BLaER1 treated with 17β-estradiol and CSF1 and Interleukin-3, amounts not matched to agents 10 nM and 100 nM (cell line): ENCODE measurements at regions not wholly inside any gene's neighbourhood (a gene's known extent, or its start where the extent isn't known, plus 50 kb on each side); places are given as distances from the start of the nearest gene placed in this dataset.

Experiments used
- H3K27ac ChIP-seq, 11 experiments: shearing (Covaris generic); formaldehyde crosslinking; 2 replicates each; pipeline ENCODE4 v1.8.1; 2022
- H3K27me3 ChIP-seq, 11 experiments: shearing (Covaris generic); formaldehyde crosslinking; 2 replicates each; pipeline ENCODE4 v1.8.1; 2022
- H3K36me3 ChIP-seq, 11 experiments: shearing (Covaris generic); formaldehyde crosslinking; 2 replicates each; pipeline ENCODE4 v1.8.1; 2022
- H3K4me1 ChIP-seq, 10 experiments: shearing (Covaris generic); formaldehyde crosslinking; 2 replicates each; pipeline ENCODE4 v1.8.1; 2022
- H3K4me2 ChIP-seq, 11 experiments: shearing (Covaris generic); formaldehyde crosslinking; 2 replicates each; pipeline ENCODE4 v1.8.1; 2022
- H3K4me3 ChIP-seq, 10 experiments: shearing (Covaris generic); formaldehyde crosslinking; 2 replicates each; pipeline ENCODE4 v1.8.1; 2022
- H3K9ac ChIP-seq, 11 experiments: shearing (Covaris generic); formaldehyde crosslinking; 2 replicates each; pipeline ENCODE4 v1.8.1; 2022
- H3K9me3 ChIP-seq, 11 experiments: shearing (Covaris generic); formaldehyde crosslinking; replicated peaks in 1 of 11; 2 replicates each; pipeline ENCODE4 v1.8.1; 2022
- H4K20me1 ChIP-seq, 11 experiments: shearing (Covaris generic); formaldehyde crosslinking; 2 replicates each; pipeline ENCODE4 v1.8.1; 2022
- Cebpa-rat ChIP-seq, 11 experiments: shearing (Covaris generic); IDR thresholded peaks; 2 replicates each; pipeline ENCODE4 v1.8.1; 2022

DNA sequence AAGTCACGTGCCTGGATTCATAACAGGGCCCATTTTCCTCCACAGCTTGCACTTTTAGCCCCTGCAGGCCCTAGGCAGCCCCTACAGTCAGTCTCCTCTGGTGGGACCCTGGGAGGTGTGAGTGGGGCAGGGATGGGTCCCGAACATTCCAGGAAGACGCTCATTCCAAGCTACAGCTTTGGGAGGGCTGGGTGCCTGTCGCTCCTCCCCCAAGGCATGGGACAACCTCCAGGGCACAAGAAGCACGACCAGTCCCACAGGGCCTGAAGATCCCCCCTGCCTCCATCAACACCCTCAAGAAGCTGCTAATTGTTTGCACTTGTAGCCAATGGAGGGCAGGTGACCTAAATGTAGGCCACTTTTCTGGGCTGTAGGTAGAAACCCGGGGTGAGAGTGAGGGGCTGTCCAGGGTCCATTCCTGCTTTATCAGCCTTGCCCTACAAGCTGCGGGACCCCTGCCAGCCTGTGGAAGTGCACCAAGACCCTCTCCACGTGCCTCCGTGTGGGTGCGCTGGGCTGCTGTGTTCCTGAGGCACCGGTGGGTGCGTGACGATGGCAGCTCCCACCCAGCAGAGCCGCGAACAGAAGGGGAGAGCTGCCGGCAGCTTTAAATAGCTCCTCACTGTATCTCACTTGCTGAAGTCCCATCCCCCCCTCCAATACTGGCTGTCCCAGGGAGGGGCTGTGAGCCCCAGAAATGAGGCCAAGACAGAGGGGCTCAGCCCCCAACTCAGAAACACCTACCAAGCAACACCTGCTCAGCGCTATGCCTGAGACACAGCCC lies 91.9 kb upstream of the ARAP3 start:
- Histone ChIP-seq H3K27ac (no peak overlapping the region), H4K20me1 (peaks cover 0 to 7% (median 0%) of the 10 kb centered on the region in 11 experiments; a peak in 2 of 22 replicates)

DNA sequence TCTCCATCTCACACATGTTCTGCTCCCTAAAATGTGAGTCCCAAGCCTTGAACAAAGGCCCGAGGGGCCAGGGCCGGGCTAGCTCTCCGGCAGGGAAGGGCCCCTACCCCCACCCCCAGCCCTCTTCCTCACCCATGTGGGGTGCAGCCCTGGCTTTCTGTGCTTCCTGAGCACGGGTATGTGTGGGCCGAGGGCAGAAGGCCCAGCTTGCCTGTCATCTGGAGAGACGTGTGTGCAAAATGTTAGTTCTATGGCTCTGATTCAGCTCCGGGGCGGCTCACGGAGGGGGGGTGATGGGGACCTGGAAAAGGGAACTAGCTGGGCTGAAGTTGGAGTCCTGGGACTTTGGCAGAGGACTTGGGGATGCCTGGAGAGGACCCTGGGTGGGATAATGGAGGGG lies 90.3 kb upstream of the ARAP3 start:
- no peaks in the 10 kb centered on the region for H3K9me3 ChIP-seq
- H3K27ac ChIP-seq, result no peak overlapping the region
- no peak overlapping the region for H3K4me2 ChIP-seq
- H3K36me3 ChIP-seq, result no peaks in the 10 kb centered on the region
- no peaks in the 10 kb centered on the region for H3K27me3 ChIP-seq
- TF ChIP-seq Cebpa-rat (IDR thresholded peaks at IDR 0.05), result no peak
- H3K4me1 ChIP-seq, result peaks cover 0 to 8% (median 0%) of the 10 kb centered on the region in 10 experiments; a peak in 2 of 20 replicates
- H3K9ac ChIP-seq, result no peak overlapping the region
- 0 out of 22 replicates have a peak, but pooled peaks cover 0 to 7% (median 0%) of the 10 kb centered on the region in 11 experiments for H4K20me1 ChIP-seq
- no peak overlapping the region for H3K4me3 ChIP-seq

More for the DNA sequence above, 91.9 kb upstream of the ARAP3 start:
- Histone ChIP-seq H3K27me3 (no peaks in the 10 kb centered on the region), H3K4me1 (peaks cover 14 to 22% (median 14%) of the 10 kb centered on the region in 10 experiments), H3K9ac (no peak overlapping the region), H3K36me3 (no peaks in the 10 kb centered on the region), H3K4me3 (no peak overlapping the region), H3K4me2 (0 out of 22 replicates have a peak overlapping the region, but pooled peaks of 1 of the 11 experiments have one; percentile 7), H3K9me3 (no peaks in the 10 kb centered on the region)
- TF ChIP-seq Cebpa-rat (IDR thresholded peaks at IDR 0.05), result no peak

DNA sequence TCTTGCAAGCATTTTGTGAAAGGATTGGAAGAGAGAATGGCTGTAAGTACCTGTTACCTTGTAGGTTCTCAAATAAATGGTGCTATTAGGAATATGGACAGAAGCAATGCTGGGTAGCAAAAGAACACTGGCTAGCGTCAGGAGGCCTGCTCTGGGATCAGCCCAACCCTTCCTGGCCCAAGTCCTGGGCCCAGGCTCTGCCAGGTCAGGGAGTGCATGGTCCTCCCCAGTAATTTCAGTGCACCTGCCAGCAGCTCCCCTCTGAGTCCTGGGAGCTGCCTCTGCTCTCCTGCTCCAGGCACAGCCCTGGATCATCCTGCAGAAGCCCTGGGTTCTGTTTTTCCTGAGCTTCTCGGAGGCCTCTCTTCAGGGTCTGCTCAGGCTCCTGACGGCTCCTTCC lies 89.5 kb upstream of the ARAP3 start:
- Histone ChIP-seq H3K27ac (no peak overlapping the region), H3K36me3 (no peaks in the 10 kb centered on the region), H3K4me2 (no peak overlapping the region), H3K4me3 (no peak overlapping the region), H3K4me1 (peaks cover 0 to 8% (median 0%) of the 10 kb centered on the region in 10 experiments; a peak in 2 of 20 replicates), H4K20me1 (0 out of 22 replicates have a peak, but pooled peaks cover 0 to 7% (median 0%) of the 10 kb centered on the region in 11 experiments), H3K27me3 (no peaks in the 10 kb centered on the region), H3K9ac (no peak overlapping the region), H3K9me3 (no peaks in the 10 kb centered on the region)
- no peak for TF ChIP-seq Cebpa-rat (IDR thresholded peaks at IDR 0.05)

DNA sequence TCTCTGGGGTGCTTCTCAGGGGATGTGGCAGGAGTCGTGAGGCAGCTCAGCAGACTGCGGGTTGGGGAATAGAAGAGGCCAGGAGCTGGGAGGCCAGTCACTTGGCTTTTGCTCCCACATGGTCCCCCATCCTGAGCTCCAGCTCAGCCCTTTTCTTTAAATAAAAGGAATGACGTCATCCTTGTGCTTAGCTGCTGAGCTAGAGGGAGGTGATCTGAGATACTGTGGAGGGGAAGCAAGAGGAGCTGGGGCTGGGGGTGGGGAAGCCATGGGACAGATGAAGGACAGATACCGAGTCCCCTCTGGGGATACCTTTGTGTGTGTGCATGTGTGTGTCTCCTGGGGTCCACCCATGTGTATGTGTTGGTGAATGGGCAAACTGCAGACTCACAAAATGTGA lies 89.0 kb upstream of the ARAP3 start:
- Histone ChIP-seq H3K9ac (no peak overlapping the region), H3K4me2 (no peak overlapping the region), H3K4me3 (no peak overlapping the region), H3K27ac (no peak overlapping the region), H3K36me3 (no peaks in the 10 kb centered on the region), H3K4me1 (peaks cover 0 to 8% (median 0%) of the 10 kb centered on the region in 10 experiments; a peak in 2 of 20 replicates), H4K20me1 (0 out of 22 replicates have a peak, but pooled peaks cover 0 to 7% (median 0%) of the 10 kb centered on the region in 11 experiments), H3K27me3 (no peaks in the 10 kb centered on the region), H3K9me3 (no peaks in the 10 kb centered on the region)
- TF ChIP-seq Cebpa-rat (IDR thresholded peaks at IDR 0.05), result no peak

DNA sequence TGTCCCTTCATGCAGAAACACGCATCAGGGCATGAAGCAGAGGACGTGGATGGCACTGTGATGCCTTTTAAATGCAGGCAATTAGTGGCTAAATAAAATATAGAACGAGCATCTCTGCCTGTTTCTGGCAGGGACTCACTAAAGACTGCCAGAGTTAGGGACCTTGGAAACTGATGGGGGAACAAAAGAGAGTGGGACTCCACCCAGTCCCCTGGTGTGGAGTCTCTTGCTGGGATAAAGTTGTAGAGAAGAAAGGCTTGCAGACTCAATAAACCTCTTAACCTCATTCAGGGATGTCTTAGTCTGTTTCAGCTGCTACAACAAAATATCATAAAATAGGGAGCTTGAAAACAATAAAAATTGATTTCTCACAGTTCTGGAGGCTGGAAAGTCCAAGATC lies 87.6 kb upstream of the ARAP3 start:
- TF ChIP-seq Cebpa-rat (IDR thresholded peaks at IDR 0.05), result no peak
- Histone ChIP-seq H3K36me3 (no peaks in the 10 kb centered on the region), H3K27ac (no peak overlapping the region)

DNA sequence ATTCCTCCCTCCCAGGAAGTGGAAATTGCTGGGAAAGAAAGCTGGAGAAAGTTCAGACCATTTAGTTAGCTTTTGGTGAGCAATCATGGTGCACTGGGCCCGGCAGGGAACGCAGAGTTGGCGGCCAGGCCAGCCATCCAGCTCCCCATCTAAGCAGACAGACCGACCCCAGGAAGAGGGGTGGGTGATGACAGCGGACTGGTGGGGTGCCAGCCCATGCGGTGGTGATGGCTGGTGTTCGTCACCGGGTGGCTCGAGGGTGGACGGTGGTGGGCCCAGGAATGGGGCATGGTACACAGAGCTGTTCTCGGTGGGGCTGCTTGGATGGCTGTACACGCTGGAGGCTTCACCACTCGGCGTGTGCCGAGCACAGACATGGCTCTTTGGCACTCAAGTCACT lies 85.6 kb upstream of the ARAP3 start:
- Histone ChIP-seq H3K36me3 (no peaks in the 10 kb centered on the region), H3K4me1 (peaks cover 0 to 3% (median under 1%) of the 10 kb centered on the region in 10 experiments; a peak in 3 of 20 replicates), H3K4me2 (no peak overlapping the region), H3K27ac (no peak overlapping the region), H3K9me3 (no peaks in the 10 kb centered on the region), H3K4me3 (no peak overlapping the region), H3K27me3 (no peaks in the 10 kb centered on the region), H3K9ac (no peak overlapping the region), H4K20me1 (peaks cover 0 to under 1% (median 0%) of the 10 kb centered on the region in 11 experiments; a peak in 1 of 22 replicates)
- TF ChIP-seq Cebpa-rat (IDR thresholded peaks at IDR 0.05), result no peak

More for the DNA sequence above, 87.6 kb upstream of the ARAP3 start:
- H4K20me1 ChIP-seq, result peaks cover 0 to 7% (median 0%) of the 10 kb centered on the region in 11 experiments; a peak in 1 of 22 replicates
- peaks cover 0 to 8% (median 0%) of the 10 kb centered on the region in 10 experiments; a peak in 2 of 20 replicates for H3K4me1 ChIP-seq
- no peaks in the 10 kb centered on the region for H3K27me3 ChIP-seq
- H3K4me2 ChIP-seq, result no peak overlapping the region
- no peak overlapping the region for H3K9ac ChIP-seq
- H3K4me3 ChIP-seq, result no peak overlapping the region
- no peaks in the 10 kb centered on the region for H3K9me3 ChIP-seq

DNA sequence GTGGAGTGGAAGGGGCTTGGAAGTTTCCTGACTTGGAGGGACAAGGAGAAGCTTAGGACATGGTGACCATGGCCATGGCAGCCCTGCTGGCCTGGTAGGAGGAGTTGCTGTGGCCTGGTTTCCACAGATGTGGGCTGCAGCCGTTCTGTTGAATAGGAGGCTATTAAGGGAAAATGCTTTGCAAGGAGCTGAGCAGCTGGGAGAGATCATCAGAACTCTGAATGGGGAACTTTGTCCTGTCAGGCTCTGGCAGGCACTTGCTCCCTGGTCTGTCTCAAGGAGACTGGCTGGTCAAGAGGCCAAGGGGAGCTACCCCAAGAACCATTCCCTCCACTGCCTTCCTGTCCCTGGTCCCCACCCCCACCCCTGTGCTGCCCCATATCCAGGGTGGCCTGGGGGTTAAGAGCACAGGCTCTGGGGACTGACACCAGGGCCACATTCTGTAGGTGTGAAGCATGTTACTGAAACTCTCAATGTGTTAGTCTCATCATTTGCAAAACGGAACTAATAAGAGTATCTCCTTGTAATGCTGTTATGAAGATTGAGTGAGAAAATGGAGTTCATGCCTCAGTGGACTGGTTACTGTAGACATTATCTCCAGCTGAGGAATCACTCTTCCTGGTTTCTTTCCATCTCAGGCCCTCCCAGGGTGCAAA lies 84.0 kb upstream of the ARAP3 start:
- no peaks in the 10 kb centered on the region for H3K36me3 ChIP-seq
- H3K4me2 ChIP-seq, result no peak overlapping the region
- no peaks in the 10 kb centered on the region for H3K27me3 ChIP-seq
- H3K9me3 ChIP-seq, result no peaks in the 10 kb centered on the region
- H3K4me1 ChIP-seq, result peaks cover 6 to 19% (median 11%) of the 10 kb centered on the region in 10 experiments; a peak in 16 of 20 replicates
- no peak overlapping the region for H3K4me3 ChIP-seq
- no peak overlapping the region for H3K9ac ChIP-seq
- no peak overlapping the region for H3K27ac ChIP-seq
- peaks cover 0 to 4% (median 0%) of the 10 kb centered on the region in 11 experiments; a peak in 2 of 22 replicates for H4K20me1 ChIP-seq
- TF ChIP-seq Cebpa-rat (IDR thresholded peaks at IDR 0.05), result no peak

DNA sequence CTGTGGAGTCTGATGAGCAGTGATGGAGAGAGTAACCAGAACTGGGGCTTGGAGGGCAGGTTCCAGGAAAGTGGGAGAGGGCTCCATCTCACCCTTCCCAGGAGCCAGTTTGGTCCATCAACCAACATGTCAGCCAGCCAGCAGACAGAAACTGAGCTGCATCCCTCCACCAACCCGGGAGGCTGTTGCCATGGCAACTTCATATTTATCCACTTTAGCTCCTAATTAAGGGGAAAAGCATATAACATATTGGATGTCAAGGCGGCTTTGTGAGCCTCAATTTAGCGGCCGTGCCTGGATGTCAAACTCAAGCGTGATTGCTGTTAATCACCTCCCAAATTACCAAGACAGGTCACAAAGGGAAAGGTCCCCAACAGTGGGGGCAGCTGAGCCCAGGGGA lies 81.5 kb upstream of the ARAP3 start:
- peaks cover 10 to 43% (median 33%) of the 10 kb centered on the region in 10 experiments; a peak in 19 of 20 replicates for H3K4me1 ChIP-seq
- no peak overlapping the region for H3K4me2 ChIP-seq
- H4K20me1 ChIP-seq, result peaks cover 0 to 16% (median 0%) of the 10 kb centered on the region in 11 experiments; a peak in 3 of 22 replicates
- H3K27me3 ChIP-seq, result peaks cover 0 to 4% (median 0%) of the 10 kb centered on the region in 11 experiments; a peak in 2 of 22 replicates
- no peak for TF ChIP-seq Cebpa-rat (IDR thresholded peaks at IDR 0.05)
- no peaks in the 10 kb centered on the region for H3K9me3 ChIP-seq
- H3K9ac ChIP-seq, result no peak overlapping the region
- no peaks in the 10 kb centered on the region for H3K36me3 ChIP-seq
- no peak overlapping the region for H3K27ac ChIP-seq
- no peak overlapping the region for H3K4me3 ChIP-seq

DNA sequence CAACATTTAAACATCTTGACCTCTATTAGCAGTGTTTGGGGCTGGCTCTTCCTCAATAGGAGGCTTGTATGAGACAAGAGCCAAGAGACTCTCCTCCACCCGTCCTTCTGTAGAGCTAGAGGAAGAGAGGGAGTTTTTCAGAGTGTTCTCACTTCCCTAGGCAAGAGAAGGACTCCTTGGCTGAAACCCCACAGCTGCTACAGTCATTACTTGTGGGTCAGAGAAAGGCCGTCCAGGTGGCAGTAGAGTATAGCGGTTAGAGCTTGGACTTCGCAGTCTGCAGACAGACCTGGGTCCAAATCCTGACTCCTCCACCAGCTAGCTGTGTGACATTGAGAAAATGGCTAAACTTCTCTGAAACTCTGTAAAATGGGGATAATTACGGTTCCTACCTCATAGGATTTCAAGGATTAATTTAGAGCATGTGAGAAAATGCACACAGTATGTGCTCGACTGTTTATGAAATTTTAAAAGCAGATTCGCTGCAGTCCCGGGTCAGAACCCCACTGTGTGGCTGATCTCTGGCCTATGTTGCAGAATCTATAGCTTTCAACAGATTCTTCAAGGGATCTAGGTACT lies 80.8 kb upstream of the ARAP3 start:
- no peak overlapping the region for H3K9ac ChIP-seq
- no peak for TF ChIP-seq Cebpa-rat (IDR thresholded peaks at IDR 0.05)
- no peak overlapping the region for H3K4me3 ChIP-seq
- H3K27me3 ChIP-seq, result peaks cover 0 to 10% (median 0%) of the 10 kb centered on the region in 11 experiments; a peak in 4 of 22 replicates
- no peak overlapping the region for H3K27ac ChIP-seq
- peaks cover 10 to 50% (median 39%) of the 10 kb centered on the region in 10 experiments; a peak in 19 of 20 replicates for H3K4me1 ChIP-seq
- H3K4me2 ChIP-seq, result peak overlapping the region in 5 of 11 experiments; percentile 20 to 29 (median 22); a peak in 5 of 22 replicates
- H3K36me3 ChIP-seq, result no peaks in the 10 kb centered on the region
- peaks cover 0 to 22% (median 0%) of the 10 kb centered on the region in 11 experiments; a peak in 6 of 22 replicates for H4K20me1 ChIP-seq
- H3K9me3 ChIP-seq, result no peaks in the 10 kb centered on the region
